Mesothelial cell of epicardium (in vitro differentiated cells): ENCODE measurements at regions not wholly inside any gene's neighbourhood (a gene's known extent, or its start where the extent isn't known, plus 50 kb on each side); places are given as distances from the start of the nearest gene placed in this dataset.

Source experiments
- DNase-seq, 2 experiments: peaks; one replicate each; pipeline ENCODE4 v3.0.0; 2021; ENCODE audit warnings: low spot score in 2 of 2; ENCODE audit not compliant: unreplicated experiment in 2 of 2
- H3K27ac Mint-ChIP-seq: 2 replicates; pipeline ENCODE4 v1.8.0; 2021; ENCODE audit warnings: mixed read lengths
- H3K27me3 Mint-ChIP-seq: 2 replicates; pipeline ENCODE4 v1.8.0; 2021; ENCODE audit warnings: low read depth, mixed read lengths
- H3K36me3 Mint-ChIP-seq: 2 replicates; pipeline ENCODE4 v1.8.0; 2021; ENCODE audit warnings: mixed read lengths
- H3K4me1 Mint-ChIP-seq: 2 replicates; pipeline ENCODE4 v1.8.0; 2021; ENCODE audit warnings: mixed read lengths
- H3K4me3 Mint-ChIP-seq: 2 replicates; pipeline ENCODE4 v1.8.0; 2021; ENCODE audit warnings: mild to moderate bottlenecking, moderate library complexity, mixed read lengths
- H3K9me3 Mint-ChIP-seq: 2 replicates; pipeline ENCODE4 v1.8.0; 2021; ENCODE audit warnings: mixed read lengths
- CTCF ChIP-seq: fragments of 200-600 bp; sonication (generic); IDR thresholded peaks from one replicate; pipeline ENCODE4 v1.5.0; 2021; ENCODE audit warnings: antibody characterized with exemption; ENCODE audit not compliant: unreplicated experiment

- Mint-ChIP-seq H3K27me3 (no peaks in the 10 kb centered on the region), H3K36me3 (peaks cover 3% of the 10 kb centered on the region), H3K4me1 (peaks cover 25% of the 10 kb centered on the region), H3K4me3 (no peak overlapping the region), H3K9me3 (peaks cover 6% of the 10 kb centered on the region), H3K27ac (peak overlapping the region; percentile 69)
- DNase-seq, result peak in 1 of 2 experiments; percentile 31
- no peak for TF ChIP-seq CTCF
Measured at GRCh38 chr1:228850141-228851100, 115.1 kb downstream of the RHOU start.

- peak in 1 of 2 experiments; percentile 6 for DNase-seq
- Mint-ChIP-seq H3K4me3 (no peak overlapping the region), H3K27ac (peak overlapping the region; percentile 61), H3K9me3 (peaks cover 13% of the 10 kb centered on the region), H3K4me1 (peaks cover 25% of the 10 kb centered on the region), H3K36me3 (peaks cover 4% of the 10 kb centered on the region), H3K27me3 (no peaks in the 10 kb centered on the region)
- no peak for TF ChIP-seq CTCF
Measured at GRCh38 chr1:228851193-228851592, 115.9 kb downstream of the RHOU start.

- H3K27ac Mint-ChIP-seq, result peak overlapping the region; percentile 61
- H3K36me3 Mint-ChIP-seq, result peaks cover 4% of the 10 kb centered on the region
- H3K27me3 Mint-ChIP-seq, result no peaks in the 10 kb centered on the region
- DNase-seq, result no peak
- peaks cover 17% of the 10 kb centered on the region for H3K9me3 Mint-ChIP-seq
- no peak overlapping the region for H3K4me3 Mint-ChIP-seq
- peaks cover 25% of the 10 kb centered on the region for H3K4me1 Mint-ChIP-seq
- no peak for TF ChIP-seq CTCF
Measured at GRCh38 chr1:228851618-228852017, 116.3 kb downstream of the RHOU start.

GRCh38 chr1:228852024-228852423 lies 116.7 kb downstream of the RHOU start:
- peaks cover 4% of the 10 kb centered on the region for H3K36me3 Mint-ChIP-seq
- peaks cover 25% of the 10 kb centered on the region for H3K4me1 Mint-ChIP-seq
- H3K27ac Mint-ChIP-seq, result no peak overlapping the region
- no peaks in the 10 kb centered on the region for H3K27me3 Mint-ChIP-seq
- H3K4me3 Mint-ChIP-seq, result no peak overlapping the region
- DNase-seq, result peak in 1 of 2 experiments; percentile 36
- TF ChIP-seq CTCF, result no peak
- peaks cover 20% of the 10 kb centered on the region for H3K9me3 Mint-ChIP-seq

GRCh38 chr1:228852511-228853088 lies 117.3 kb downstream of the RHOU start:
- Mint-ChIP-seq H3K36me3 (peaks cover 4% of the 10 kb centered on the region), H3K27ac (peak overlapping the region; percentile 51), H3K4me1 (peaks cover 25% of the 10 kb centered on the region), H3K9me3 (peaks cover 20% of the 10 kb centered on the region), H3K27me3 (no peaks in the 10 kb centered on the region), H3K4me3 (no peak overlapping the region)
- TF ChIP-seq CTCF, result no peak
- peak in 1 of 2 experiments; percentile 22 for DNase-seq
